OCI-LY1 (cell line): ENCODE measurements at regions not wholly inside any gene's neighbourhood (a gene's known extent, or its start where the extent isn't known, plus 50 kb on each side); places are given as distances from the start of the nearest gene placed in this dataset.

Source experiments
- H2AFZ ChIP-seq: fragments of 200-600 bp; sonication (generic), shearing (Covaris generic); 2 replicates; pipeline ENCODE4 v1.6.0; 2014; ENCODE audit warnings: antibody characterized with exemption, mild to moderate bottlenecking, low read length
- H3F3A ChIP-seq: fragments of 200-600 bp; sonication (generic), shearing (Covaris generic); 2 replicates; pipeline ENCODE4 v1.6.0; 2014; ENCODE audit warnings: mild to moderate bottlenecking, antibody characterized with exemption, low read length, moderate library complexity; ENCODE audit not compliant: insufficient read depth
- H3K27ac ChIP-seq: fragments of 200-600 bp; sonication (generic); 2 replicates; pipeline ENCODE4 v1.5.1; 2014; ENCODE audit warnings: low read length, mixed run types, mild to moderate bottlenecking, low read depth; ENCODE audit not compliant: poor library complexity, severe bottlenecking
- H3K27me3 ChIP-seq: fragments of 200-600 bp; sonication (generic); 2 replicates; pipeline ENCODE4 v1.6.0; 2014; ENCODE audit warnings: antibody characterized with exemption, mild to moderate bottlenecking, low read length, moderate library complexity; ENCODE audit not compliant: insufficient read depth
- H3K36me3 ChIP-seq: fragments of 200-600 bp; sonication (generic); 2 replicates; pipeline ENCODE4 v1.6.1; 2014; ENCODE audit warnings: mild to moderate bottlenecking, antibody characterized with exemption, low read length, moderate library complexity, mixed read lengths; ENCODE audit not compliant: insufficient read depth
- H3K4me1 ChIP-seq: fragments of 200-600 bp; sonication (generic); 2 replicates; pipeline ENCODE4 v1.5.1; 2014; ENCODE audit warnings: mild to moderate bottlenecking, low read length, moderate library complexity; ENCODE audit not compliant: insufficient read depth, severe bottlenecking
- H3K4me2 ChIP-seq: fragments of 200-600 bp; sonication (generic), shearing (Covaris generic); 2 replicates; pipeline ENCODE4 v1.6.1; 2014; ENCODE audit warnings: low read length
- H3K4me3 ChIP-seq: fragments of 200-600 bp; sonication (generic); 2 replicates; pipeline ENCODE4 v1.5.1; 2014; ENCODE audit warnings: low read length, low read depth, mild to moderate bottlenecking, mixed read lengths; ENCODE audit not compliant: poor library complexity, severe bottlenecking
- H3K79me2 ChIP-seq: fragments of 200-600 bp; shearing (Covaris generic); 2 replicates; pipeline ENCODE4 v1.6.1; 2016; ENCODE audit warnings: mixed run types, low read length, mixed read lengths; ENCODE audit not compliant: insufficient read depth
- H3K9ac ChIP-seq: fragments of 200-600 bp; sonication (generic), shearing (Covaris generic); 2 replicates; pipeline ENCODE4 v1.6.1; 2014; ENCODE audit warnings: mild to moderate bottlenecking, low read length, mixed read lengths
- H3K9me2 ChIP-seq: fragments of 200-600 bp; sonication (generic), shearing (Covaris generic); 2 replicates; pipeline ENCODE4 v1.6.1; 2014; ENCODE audit warnings: low read depth, mild to moderate bottlenecking, low read length, mixed read lengths
- H3K9me3 ChIP-seq: fragments of 200-600 bp; shearing (Covaris generic); 2 replicates; pipeline ENCODE4 v1.6.1; 2014; ENCODE audit warnings: low read length, mixed read lengths
- H4K20me1 ChIP-seq: fragments of 200-600 bp; sonication (generic), shearing (Covaris generic); 2 replicates; pipeline ENCODE4 v1.6.0; 2016; ENCODE audit warnings: mild to moderate bottlenecking, low read length; ENCODE audit not compliant: insufficient read depth
- CTCF ChIP-seq: fragments of 200-600 bp; sonication (generic), shearing (Covaris generic); IDR thresholded peaks from 2 replicates; pipeline ENCODE4 v1.5.1; 2017; ENCODE audit warnings: mild to moderate bottlenecking, antibody characterized with exemption, low read length, moderate library complexity, mixed read lengths
- EZH2 ChIP-seq: fragments of 200-600 bp; sonication (generic), shearing (Covaris generic); IDR thresholded peaks from 2 replicates; pipeline ENCODE4 v1.8.0; 2017; ENCODE audit warnings: borderline replicate concordance, mixed run types, mild to moderate bottlenecking, antibody characterized with exemption, low read length, moderate library complexity, mixed read lengths

- no peak for TF ChIP-seq EZH2
- no peak for TF ChIP-seq CTCF
- no peak overlapping the region for H3K27ac ChIP-seq
- no peaks in the 10 kb centered on the region for H3F3A ChIP-seq
- no peaks in the 10 kb centered on the region for H3K9me2 ChIP-seq
- no peaks in the 10 kb centered on the region for H3K4me1 ChIP-seq
- H4K20me1 ChIP-seq, result no peaks in the 10 kb centered on the region
- H3K4me3 ChIP-seq, result no peak overlapping the region
- no peaks in the 10 kb centered on the region for H3K79me2 ChIP-seq
- no peak overlapping the region for H2AFZ ChIP-seq
- no peak overlapping the region for H3K9ac ChIP-seq
- no peaks in the 10 kb centered on the region for H3K27me3 ChIP-seq
- H3K36me3 ChIP-seq, result no peaks in the 10 kb centered on the region
- no peaks in the 10 kb centered on the region for H3K9me3 ChIP-seq
- no peak overlapping the region for H3K4me2 ChIP-seq
These were observed 256.4 kb upstream of the CDH6 start for GRCh38 chr5:30937070-30937469.

GRCh38 chr5:30933599-30933998 is 259.9 kb upstream of the CDH6 start:
- Histone ChIP-seq H3K4me3 (no peak overlapping the region), H3K9me2 (no peaks in the 10 kb centered on the region), H3K4me1 (no peaks in the 10 kb centered on the region), H3K27me3 (no peaks in the 10 kb centered on the region), H3F3A (no peaks in the 10 kb centered on the region), H3K4me2 (no peak overlapping the region), H3K79me2 (no peaks in the 10 kb centered on the region), H4K20me1 (no peaks in the 10 kb centered on the region), H3K9ac (no peak overlapping the region), H3K9me3 (no peaks in the 10 kb centered on the region), H2AFZ (no peak overlapping the region), H3K36me3 (no peaks in the 10 kb centered on the region), H3K27ac (no peak overlapping the region)
- TF ChIP-seq CTCF (no peak), EZH2 (no peak)

GRCh38 chr5:30932273-30933017 is 261.0 kb upstream of the CDH6 start:
- Histone ChIP-seq H3K9ac (no peak overlapping the region), H3F3A (no peaks in the 10 kb centered on the region), H3K27me3 (no peaks in the 10 kb centered on the region), H3K9me3 (no peaks in the 10 kb centered on the region), H3K9me2 (no peaks in the 10 kb centered on the region), H3K4me3 (no peak overlapping the region), H3K4me1 (no peaks in the 10 kb centered on the region), H3K27ac (no peak overlapping the region), H3K4me2 (no peak overlapping the region), H4K20me1 (no peaks in the 10 kb centered on the region), H3K79me2 (no peaks in the 10 kb centered on the region), H2AFZ (no peak overlapping the region), H3K36me3 (no peaks in the 10 kb centered on the region)
- no peak for TF ChIP-seq CTCF
- TF ChIP-seq EZH2, result no peak
